PC-9 (cell line): ENCODE measurements at regions not wholly inside any gene's neighbourhood (a gene's known extent, or its start where the extent isn't known, plus 50 kb on each side); places are given as distances from the start of the nearest gene placed in this dataset.
"Not testable (repeated sequence)": the region's sequence is repeated elsewhere in the genome, so short reads cannot be mapped to it uniquely, and the experiment has no call there.

Experiments
- BruUV-seq: library from RNA; stranded (reverse); fragments of 400-500 nt; replicated peaks from 2 replicates; lab custom pipeline; 2021; lab: Mats Ljungman, UMichigan
- CTCF ChIA-PET: fragments of 300-600 bp; sonication (Branson Sonifier 250); formaldehyde crosslinking; loops from one replicate; lab custom pipeline; 2022; ENCODE audit warnings: antibody characterized with exemption; lab: Charles Lee
- POLR2A ChIA-PET: fragments of 300-600 bp; sonication (Branson Sonifier 250); formaldehyde crosslinking; loops from one replicate; lab custom pipeline; 2022; ENCODE audit warnings: antibody characterized with exemption; ENCODE audit not compliant: unreplicated experiment; lab: Charles Lee
- DNase-seq, 2 experiments: peaks; one replicate each; pipeline versions ENCODE4 v3.0.0 to v3.0.0-alpha.2; 2015 to 2022; ENCODE audit warnings: mixed read lengths in 1 of 2
- H2AFZ ChIP-seq: fragments of 200-600 bp; sonication (generic); 2 replicates; pipeline ENCODE4 v1.8.1; 2017; ENCODE audit warnings: antibody characterized with exemption
- H3F3A ChIP-seq: fragments of 200-600 bp; sonication (generic); 2 replicates; pipeline ENCODE4 v1.8.1; 2017; ENCODE audit warnings: antibody characterized with exemption, mild to moderate bottlenecking, low read depth; ENCODE audit not compliant: insufficient read depth
- H3K27ac ChIP-seq: fragments of 200-600 bp; sonication (generic); 2 replicates; pipeline ENCODE4 v1.6.1; 2016; ENCODE audit warnings: mixed run types
- H3K27me3 ChIP-seq: fragments of 200-600 bp; sonication (generic); 2 replicates; pipeline ENCODE4 v1.6.1; 2016; ENCODE audit warnings: low read depth, mixed run types; ENCODE audit not compliant: insufficient read depth
- H3K36me3 ChIP-seq: fragments of 200-600 bp; sonication (generic); 2 replicates; pipeline ENCODE4 v1.6.1; 2016; ENCODE audit warnings: low read depth, mixed run types
- H3K4me1 ChIP-seq: fragments of 200-600 bp; sonication (generic); replicated peaks from 2 replicates; pipeline ENCODE4 v1.6.1; 2016; ENCODE audit warnings: mixed run types; ENCODE audit not compliant: insufficient read depth
- H3K4me2 ChIP-seq: fragments of 200-600 bp; sonication (generic); 2 replicates; pipeline ENCODE4 v1.6.1; 2017; ENCODE audit warnings: mixed run types
- H3K4me3 ChIP-seq: fragments of 200-600 bp; sonication (generic); 2 replicates; pipeline ENCODE4 v1.6.1; 2016; ENCODE audit warnings: mixed run types
- H3K79me2 ChIP-seq: fragments of 200-600 bp; sonication (generic); 2 replicates; pipeline ENCODE4 v1.6.1; 2017; ENCODE audit warnings: low read depth, mixed run types
- H3K9me2 ChIP-seq: fragments of 200-600 bp; sonication (generic); 2 replicates; pipeline ENCODE4 v1.8.1; 2017; ENCODE audit warnings: mild to moderate bottlenecking; ENCODE audit not compliant: insufficient read depth
- H3K9me3 ChIP-seq: fragments of 200-600 bp; sonication (generic); 2 replicates; pipeline ENCODE4 v1.8.1; 2016; ENCODE audit warnings: low read depth; ENCODE audit not compliant: insufficient read depth
- H4K20me1 ChIP-seq: fragments of 200-600 bp; sonication (generic); 2 replicates; pipeline ENCODE4 v1.8.1; 2017; ENCODE audit not compliant: insufficient read depth
- EZH2 ChIP-seq: fragments of 200-600 bp; sonication (generic); IDR thresholded peaks from 2 replicates; pipeline ENCODE4 v1.8.0; 2017; ENCODE audit warnings: antibody characterized with exemption, low read depth
- intact Hi-C: fragments of 100-400 bp; cut with micrococcal nuclease; formaldehyde crosslinking; loops from one replicate; pipeline ENCODE4 v1.10.0; 2022; ENCODE audit not compliant: unreplicated experiment
- TF ChIP-seq, protein P1 (sequence below): fragments of 200-600 bp; sonication (generic); conservative IDR thresholded peaks from 2 replicates; pipeline ENCODE4 v1.6.1; 2017; ENCODE audit warnings: mixed run types, antibody characterized with exemption, mild to moderate bottlenecking, moderate library complexity

DNA sequence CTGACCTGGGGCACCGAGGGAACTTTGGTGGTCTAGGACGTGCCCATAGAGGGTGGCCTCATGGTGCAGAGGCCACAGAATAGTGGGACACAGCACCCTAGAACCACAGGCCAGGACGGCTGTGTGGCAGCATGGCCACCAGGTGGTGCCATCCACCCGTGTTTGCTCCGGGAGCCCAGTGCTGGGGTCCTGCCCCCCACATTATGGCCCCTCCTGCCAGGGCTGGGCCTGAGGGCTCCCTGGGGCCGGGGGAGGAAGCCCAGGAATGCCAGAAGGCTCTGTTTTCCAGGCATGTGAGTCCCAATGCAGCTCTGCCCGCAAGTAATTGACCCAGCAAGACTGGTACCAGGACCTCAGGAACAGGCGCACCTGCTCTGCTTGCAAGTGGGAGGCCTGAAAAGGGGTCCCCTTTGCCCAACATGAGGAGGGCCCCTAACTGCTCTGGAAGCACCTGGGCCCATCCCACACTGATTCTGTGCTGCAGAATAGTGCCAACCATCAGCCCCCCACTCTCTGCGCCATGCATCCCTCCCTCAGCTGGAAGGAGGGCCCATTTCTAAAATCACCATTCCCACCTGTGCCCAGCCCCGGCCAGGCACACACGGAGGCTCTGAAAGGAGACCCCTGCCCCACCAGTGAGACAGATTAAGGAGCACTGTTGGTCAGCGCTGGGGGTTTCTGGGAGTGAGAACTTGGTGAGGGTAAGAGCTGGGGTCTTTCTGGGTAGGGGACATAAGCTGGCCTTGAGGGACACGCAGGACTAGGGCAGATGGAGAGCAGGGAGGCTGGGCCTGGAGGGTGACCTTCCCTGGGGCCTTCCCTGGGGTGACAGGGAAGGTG lies 174.4 kb downstream of the TBC1D2B start:
- H3K4me2 ChIP-seq, H3K4me1 ChIP-seq, CTCF ChIA-PET, H4K20me1 ChIP-seq, BruUV-seq, H3K36me3 ChIP-seq, H2AFZ ChIP-seq, H3F3A ChIP-seq, H3K27ac ChIP-seq, H3K9me3 ChIP-seq, H3K9me2 ChIP-seq, POLR2A ChIA-PET, H3K27me3 ChIP-seq, H3K79me2 ChIP-seq, H3K4me3 ChIP-seq: not testable (repeated sequence)
- peak in 1 of 2 experiments; percentile 37 for DNase-seq
- TF ChIP-seq, protein P1, sequence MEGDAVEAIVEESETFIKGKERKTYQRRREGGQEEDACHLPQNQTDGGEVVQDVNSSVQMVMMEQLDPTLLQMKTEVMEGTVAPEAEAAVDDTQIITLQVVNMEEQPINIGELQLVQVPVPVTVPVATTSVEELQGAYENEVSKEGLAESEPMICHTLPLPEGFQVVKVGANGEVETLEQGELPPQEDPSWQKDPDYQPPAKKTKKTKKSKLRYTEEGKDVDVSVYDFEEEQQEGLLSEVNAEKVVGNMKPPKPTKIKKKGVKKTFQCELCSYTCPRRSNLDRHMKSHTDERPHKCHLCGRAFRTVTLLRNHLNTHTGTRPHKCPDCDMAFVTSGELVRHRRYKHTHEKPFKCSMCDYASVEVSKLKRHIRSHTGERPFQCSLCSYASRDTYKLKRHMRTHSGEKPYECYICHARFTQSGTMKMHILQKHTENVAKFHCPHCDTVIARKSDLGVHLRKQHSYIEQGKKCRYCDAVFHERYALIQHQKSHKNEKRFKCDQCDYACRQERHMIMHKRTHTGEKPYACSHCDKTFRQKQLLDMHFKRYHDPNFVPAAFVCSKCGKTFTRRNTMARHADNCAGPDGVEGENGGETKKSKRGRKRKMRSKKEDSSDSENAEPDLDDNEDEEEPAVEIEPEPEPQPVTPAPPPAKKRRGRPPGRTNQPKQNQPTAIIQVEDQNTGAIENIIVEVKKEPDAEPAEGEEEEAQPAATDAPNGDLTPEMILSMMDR, result peak; percentile 74
- intact Hi-C loops, result loop anchor here (5.0 kb wide), 1 partner anchor 204 kb away; no protein-coding TSS in a partner anchor

DNA sequence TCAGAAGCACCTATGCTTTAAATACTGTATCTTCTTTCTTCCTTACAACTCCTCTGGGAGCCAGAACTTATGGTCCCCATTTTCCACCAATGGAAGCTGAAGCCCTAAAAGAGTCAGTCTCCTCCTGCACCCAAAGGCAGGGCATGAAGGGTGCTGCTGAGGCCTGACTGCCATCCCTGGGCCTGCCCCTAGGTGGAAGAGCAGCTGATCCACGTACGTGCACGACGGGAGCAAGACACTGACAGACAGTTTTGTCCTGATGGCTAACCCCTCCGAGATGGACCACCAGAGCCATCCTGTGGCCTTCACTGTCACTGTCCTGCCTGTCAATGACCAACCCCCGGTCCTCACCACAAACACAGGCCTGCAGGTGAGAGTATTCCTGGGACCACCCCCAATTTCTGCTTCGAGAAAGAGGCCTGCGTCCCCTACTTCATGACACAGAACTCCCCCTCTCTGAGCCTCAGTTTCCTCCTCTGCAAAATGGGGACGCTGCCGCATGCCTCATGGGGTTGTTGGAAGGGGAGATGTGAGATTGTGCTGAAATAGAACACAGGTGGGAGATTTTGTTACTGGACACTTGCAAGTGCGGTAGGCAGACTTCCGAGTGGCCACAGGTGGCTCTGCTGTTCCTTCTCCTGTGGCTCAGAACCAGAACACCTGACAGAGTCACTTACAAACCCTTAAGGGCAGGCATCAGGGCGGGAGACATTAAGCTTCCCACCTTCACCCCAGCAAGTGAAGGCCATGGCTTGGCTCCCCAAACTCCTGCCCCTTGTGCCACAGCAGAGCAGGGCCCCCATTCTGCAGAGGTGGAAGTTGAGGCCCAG lies 175.4 kb downstream of the TBC1D2B start:
- Histone ChIP-seq H3K27me3 (no peaks in the 10 kb centered on the region), H3K36me3 (no peaks in the 10 kb centered on the region), H3K27ac (no peak overlapping the region), H4K20me1 (no peaks in the 10 kb centered on the region), H3K9me3 (no peaks in the 10 kb centered on the region), H3K9me2 (no peaks in the 10 kb centered on the region), H3K4me3 (no peak overlapping the region), H3F3A (no peaks in the 10 kb centered on the region), H3K4me2 (no peak overlapping the region), H3K4me1 (no peaks in the 10 kb centered on the region), H3K79me2 (no peaks in the 10 kb centered on the region), H2AFZ (no peak overlapping the region)
- DNase-seq, result no peak
- intact Hi-C loops, result loop anchor here (5.0 kb wide), 1 partner anchor 205 kb away; no protein-coding TSS in a partner anchor
- TF ChIP-seq EZH2, result no peak
- TF ChIP-seq, protein P1, result 0 out of 2 replicates have a peak, but pooled peaks have one; percentile 14
- POLR2A ChIA-PET, result no interaction called here
- CTCF ChIA-PET, result no interaction called here
- BruUV-seq, result no TSS peak

DNA sequence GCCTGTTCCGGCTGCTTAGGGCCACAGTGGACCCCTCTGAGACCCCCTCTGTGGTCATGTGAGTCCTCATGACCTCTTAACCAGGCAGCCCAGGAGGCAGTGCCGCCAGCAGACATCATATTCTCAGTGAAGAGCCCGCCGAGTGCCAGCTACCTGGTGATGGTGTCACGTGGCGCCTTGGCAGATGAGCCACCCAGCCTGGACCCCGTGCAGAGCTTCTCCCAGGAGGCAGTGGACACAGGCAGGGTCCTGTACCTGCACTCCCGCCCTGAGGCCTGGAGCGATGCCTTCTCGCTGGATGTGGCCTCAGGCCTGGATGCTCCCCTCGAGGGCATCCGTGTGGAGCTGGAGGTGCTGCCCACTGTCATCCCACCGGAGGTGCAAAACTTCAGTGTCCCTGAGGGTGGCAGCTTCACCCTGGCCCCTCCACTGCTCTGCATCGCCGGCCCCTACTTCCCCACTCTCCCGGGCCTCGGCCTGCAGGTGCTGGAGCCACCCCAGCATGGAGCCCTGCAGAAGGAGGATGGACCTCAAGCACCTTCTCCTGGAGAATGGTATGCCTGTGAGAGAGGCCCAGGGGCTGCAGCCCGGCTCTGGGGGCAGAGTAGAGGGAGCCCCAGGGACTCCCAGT lies 176.1 kb downstream of the TBC1D2B start:
- Histone ChIP-seq H3K4me2 (no peak overlapping the region), H3K4me3 (no peak overlapping the region), H3K4me1 (no peaks in the 10 kb centered on the region), H3K27me3 (no peaks in the 10 kb centered on the region), H3K27ac (no peak overlapping the region), H4K20me1 (no peaks in the 10 kb centered on the region), H3K9me3 (no peaks in the 10 kb centered on the region), H3F3A (no peaks in the 10 kb centered on the region), H3K36me3 (no peaks in the 10 kb centered on the region), H2AFZ (no peak overlapping the region), H3K9me2 (no peaks in the 10 kb centered on the region), H3K79me2 (no peaks in the 10 kb centered on the region)
- intact Hi-C loops, result loop anchor here (5.0 kb wide), 1 partner anchor 206 kb away; no protein-coding TSS in a partner anchor
- no TSS peak for BruUV-seq
- DNase-seq, result no peak
- TF ChIP-seq, protein P1, result no peak
- TF ChIP-seq EZH2, result no peak
- POLR2A ChIA-PET, result no interaction called here
- CTCF ChIA-PET, result no interaction called here
